ENCODE measurements at regions not wholly inside any gene's neighbourhood (a gene's known extent, or its start where the extent isn't known, plus 50 kb on each side); places are given as distances from the start of the nearest gene placed in this dataset.

GRCh38 chr4:41425650-41426049 lies 112.3 kb upstream of the LIMCH1 start (continued):
- TF ChIP-seq YY1 (IDR thresholded peaks at IDR 0.05), result no peak
- no peak for TF ChIP-seq HNF4A (conservative IDR thresholded peaks at IDR 0.05)
- no peak for TF ChIP-seq HNF4G (IDR thresholded peaks at IDR 0.05)
- no peak for TF ChIP-seq RXRA (IDR thresholded peaks at IDR 0.05)
- TF ChIP-seq JUND (IDR thresholded peaks at IDR 0.05), result no peak

DNA sequence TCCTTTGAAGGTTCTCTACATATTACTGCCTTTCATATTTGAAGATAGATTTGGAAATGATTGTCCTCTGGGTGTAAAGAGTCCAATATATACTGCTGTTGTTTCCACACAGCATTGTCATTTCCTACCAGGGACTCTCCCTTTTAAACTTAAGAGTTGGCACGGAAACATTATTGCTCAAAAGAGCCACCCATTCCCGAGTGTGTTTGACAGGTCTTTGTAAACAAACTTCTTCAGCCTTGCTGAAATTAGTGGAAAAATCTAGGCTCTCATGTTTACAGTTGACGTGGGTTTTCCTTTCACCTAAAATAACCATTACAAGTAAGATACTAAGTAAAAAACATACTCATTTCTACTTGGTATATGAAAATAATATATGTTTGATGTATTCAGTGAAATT lies 111.4 kb upstream of the LIMCH1 start:
- Histone ChIP-seq H3K9ac (ENCODE audit: low read depth in 1 of 2, low read length in 2 of 2) (peak overlapping the region in 1 of 2 donors; percentile 59), H3K9me3 (ENCODE audit: control insufficient read depth in 4 of 4, low read length in 3 of 4) (no peaks in the 10 kb centered on the region), H3K36me3 (ENCODE audit: control insufficient read depth in 4 of 4, insufficient read depth in 3 of 4, low read depth in 1 of 4, low read length in 3 of 4) (no peaks in the 10 kb centered on the region), H3K4me3 (ENCODE audit: low read depth in 1 of 3, low read length in 3 of 3) (no peak overlapping the region), H3K27ac (ENCODE audit: low read depth in 1 of 2, low read length in 2 of 2) (peak overlapping the region; percentile 85 to 89), H3K4me1 (ENCODE audit: control insufficient read depth in 4 of 4, insufficient read depth in 4 of 4, low read length in 3 of 4) (peaks cover 3 to 26% (median 12%) of the 10 kb centered on the region in 4 donors), H3K27me3 (ENCODE audit: control insufficient read depth in 4 of 4, insufficient read depth in 4 of 4, low read length in 3 of 4) (no peaks in the 10 kb centered on the region)
- 8% methylated on average over 3 of the region's 3 CpGs for WGBS
- DNase-seq (ENCODE audit: low spot score), result no peak
- TF ChIP-seq GABPA (IDR thresholded peaks at IDR 0.05 in 1 of 2, conservative IDR thresholded peaks at IDR 0.05 in 1 of 2) (no peak), HNF4A (conservative IDR thresholded peaks at IDR 0.05) (peak; percentile 58 to 71), RXRA (IDR thresholded peaks at IDR 0.05) (peak; percentile 33 to 83), SP1 (IDR thresholded peaks at IDR 0.05) (peak; percentile 66), HNF4G (IDR thresholded peaks at IDR 0.05) (no peak), ZBTB33 (IDR thresholded peaks at IDR 0.05) (peak; percentile 38), FOXA2 (IDR thresholded peaks at IDR 0.05) (peak; percentile 96), FOXA1 (IDR thresholded peaks at IDR 0.05) (peak; percentile 93), EGR1 (IDR thresholded peaks at IDR 0.05; ENCODE audit: low read depth in 2 of 2) (peak in 1 of 2 donors; percentile 85), YY1 (IDR thresholded peaks at IDR 0.05) (peak; percentile 62), RAD21 (IDR thresholded peaks at IDR 0.05) (peak; percentile 40 to 55), JUND (IDR thresholded peaks at IDR 0.05) (peak; percentile 46 to 88)
- TF ChIP-seq, protein P1, sequence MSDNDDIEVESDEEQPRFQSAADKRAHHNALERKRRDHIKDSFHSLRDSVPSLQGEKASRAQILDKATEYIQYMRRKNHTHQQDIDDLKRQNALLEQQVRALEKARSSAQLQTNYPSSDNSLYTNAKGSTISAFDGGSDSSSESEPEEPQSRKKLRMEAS (IDR thresholded peaks at IDR 0.05), result peak; percentile 73
- TF ChIP-seq, protein P2, sequence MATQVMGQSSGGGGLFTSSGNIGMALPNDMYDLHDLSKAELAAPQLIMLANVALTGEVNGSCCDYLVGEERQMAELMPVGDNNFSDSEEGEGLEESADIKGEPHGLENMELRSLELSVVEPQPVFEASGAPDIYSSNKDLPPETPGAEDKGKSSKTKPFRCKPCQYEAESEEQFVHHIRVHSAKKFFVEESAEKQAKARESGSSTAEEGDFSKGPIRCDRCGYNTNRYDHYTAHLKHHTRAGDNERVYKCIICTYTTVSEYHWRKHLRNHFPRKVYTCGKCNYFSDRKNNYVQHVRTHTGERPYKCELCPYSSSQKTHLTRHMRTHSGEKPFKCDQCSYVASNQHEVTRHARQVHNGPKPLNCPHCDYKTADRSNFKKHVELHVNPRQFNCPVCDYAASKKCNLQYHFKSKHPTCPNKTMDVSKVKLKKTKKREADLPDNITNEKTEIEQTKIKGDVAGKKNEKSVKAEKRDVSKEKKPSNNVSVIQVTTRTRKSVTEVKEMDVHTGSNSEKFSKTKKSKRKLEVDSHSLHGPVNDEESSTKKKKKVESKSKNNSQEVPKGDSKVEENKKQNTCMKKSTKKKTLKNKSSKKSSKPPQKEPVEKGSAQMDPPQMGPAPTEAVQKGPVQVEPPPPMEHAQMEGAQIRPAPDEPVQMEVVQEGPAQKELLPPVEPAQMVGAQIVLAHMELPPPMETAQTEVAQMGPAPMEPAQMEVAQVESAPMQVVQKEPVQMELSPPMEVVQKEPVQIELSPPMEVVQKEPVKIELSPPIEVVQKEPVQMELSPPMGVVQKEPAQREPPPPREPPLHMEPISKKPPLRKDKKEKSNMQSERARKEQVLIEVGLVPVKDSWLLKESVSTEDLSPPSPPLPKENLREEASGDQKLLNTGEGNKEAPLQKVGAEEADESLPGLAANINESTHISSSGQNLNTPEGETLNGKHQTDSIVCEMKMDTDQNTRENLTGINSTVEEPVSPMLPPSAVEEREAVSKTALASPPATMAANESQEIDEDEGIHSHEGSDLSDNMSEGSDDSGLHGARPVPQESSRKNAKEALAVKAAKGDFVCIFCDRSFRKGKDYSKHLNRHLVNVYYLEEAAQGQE (IDR thresholded peaks at IDR 0.05), result peak; percentile 33
- TF ChIP-seq, protein P3, sequence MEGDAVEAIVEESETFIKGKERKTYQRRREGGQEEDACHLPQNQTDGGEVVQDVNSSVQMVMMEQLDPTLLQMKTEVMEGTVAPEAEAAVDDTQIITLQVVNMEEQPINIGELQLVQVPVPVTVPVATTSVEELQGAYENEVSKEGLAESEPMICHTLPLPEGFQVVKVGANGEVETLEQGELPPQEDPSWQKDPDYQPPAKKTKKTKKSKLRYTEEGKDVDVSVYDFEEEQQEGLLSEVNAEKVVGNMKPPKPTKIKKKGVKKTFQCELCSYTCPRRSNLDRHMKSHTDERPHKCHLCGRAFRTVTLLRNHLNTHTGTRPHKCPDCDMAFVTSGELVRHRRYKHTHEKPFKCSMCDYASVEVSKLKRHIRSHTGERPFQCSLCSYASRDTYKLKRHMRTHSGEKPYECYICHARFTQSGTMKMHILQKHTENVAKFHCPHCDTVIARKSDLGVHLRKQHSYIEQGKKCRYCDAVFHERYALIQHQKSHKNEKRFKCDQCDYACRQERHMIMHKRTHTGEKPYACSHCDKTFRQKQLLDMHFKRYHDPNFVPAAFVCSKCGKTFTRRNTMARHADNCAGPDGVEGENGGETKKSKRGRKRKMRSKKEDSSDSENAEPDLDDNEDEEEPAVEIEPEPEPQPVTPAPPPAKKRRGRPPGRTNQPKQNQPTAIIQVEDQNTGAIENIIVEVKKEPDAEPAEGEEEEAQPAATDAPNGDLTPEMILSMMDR (IDR thresholded peaks at IDR 0.05; ENCODE audit: low read depth, low read length, missing input control), result no peak
